SU-DHL-6 (cell line): ENCODE measurements at regions not wholly inside any gene's neighbourhood (a gene's known extent, or its start where the extent isn't known, plus 50 kb on each side); places are given as distances from the start of the nearest gene placed in this dataset.

Experiments
- H2AFZ ChIP-seq: fragments of 200-600 bp; sonication (generic); 2 replicates; pipeline ENCODE4 v1.6.1; 2014; ENCODE audit warnings: low read depth, mild to moderate bottlenecking, moderate library complexity, mixed read lengths, antibody characterized with exemption, low read length; ENCODE audit not compliant: severe bottlenecking
- H3F3A ChIP-seq: fragments of 200-600 bp; shearing (Covaris generic); 2 replicates; pipeline ENCODE4 v1.6.0; 2016; ENCODE audit warnings: antibody characterized with exemption, mild to moderate bottlenecking; ENCODE audit not compliant: insufficient read depth
- H3K27ac ChIP-seq: fragments of 200-600 bp; sonication (generic); 2 replicates; pipeline ENCODE4 v1.5.1; 2016; ENCODE audit warnings: low read depth, mild to moderate bottlenecking, low read length, moderate library complexity, mixed read lengths
- H3K27me3 ChIP-seq: fragments of 200-600 bp; sonication (generic), shearing (Covaris generic); 2 replicates; pipeline ENCODE4 v1.6.0; 2014; ENCODE audit warnings: mild to moderate bottlenecking, low read length
- H3K36me3 ChIP-seq: fragments of 200-600 bp; sonication (generic); 2 replicates; pipeline ENCODE4 v1.6.1; 2014; ENCODE audit warnings: mild to moderate bottlenecking, low read length, mixed read lengths
- H3K4me2 ChIP-seq: fragments of 300-600, 200-600 bp; shearing (Covaris generic), sonication (generic); 2 replicates; pipeline ENCODE4 v1.6.0; 2014; ENCODE audit warnings: low read length, low read depth, mild to moderate bottlenecking; ENCODE audit not compliant: poor library complexity, severe bottlenecking
- H3K4me3 ChIP-seq: fragments of 200-600 bp; sonication (generic); 2 replicates; pipeline ENCODE4 v1.5.1; 2014; ENCODE audit warnings: antibody characterized with exemption, low read length, mild to moderate bottlenecking, mixed read lengths; ENCODE audit not compliant: insufficient read depth, poor library complexity, severe bottlenecking
- H3K79me2 ChIP-seq: fragments of 200-600 bp; sonication (generic); 2 replicates; pipeline ENCODE4 v1.6.1; 2014; ENCODE audit warnings: mild to moderate bottlenecking, low read length, moderate library complexity; ENCODE audit not compliant: insufficient read depth
- H3K9ac ChIP-seq: fragments of 200-600 bp; sonication (generic); 2 replicates; pipeline ENCODE4 v1.7.0; 2014; ENCODE audit warnings: mild to moderate bottlenecking, low read length
- H3K9me2 ChIP-seq: fragments of 200-600 bp; sonication (generic); replicated peaks from 2 replicates; pipeline ENCODE4 v1.6.1; 2014; ENCODE audit warnings: low read length; ENCODE audit not compliant: insufficient read depth
- H3K9me3 ChIP-seq: fragments of 200-600 bp; sonication (generic); 2 replicates; pipeline ENCODE4 v1.6.1; 2014; ENCODE audit warnings: low read length, mixed read lengths; ENCODE audit not compliant: insufficient read depth
- H4K20me1 ChIP-seq: fragments of 200-600 bp; sonication (generic); 2 replicates; pipeline ENCODE4 v1.6.1; 2014; ENCODE audit warnings: low read depth, mild to moderate bottlenecking, antibody characterized with exemption, low read length, moderate library complexity, mixed read lengths
- CTCF ChIP-seq: fragments of 200-600 bp; sonication (generic); IDR thresholded peaks from one replicate; pipeline ENCODE4 v1.5.1; 2017; ENCODE audit warnings: antibody characterized with exemption, mild to moderate bottlenecking, low read length, moderate library complexity; ENCODE audit not compliant: insufficient read depth, poor library complexity, severe bottlenecking
- EZH2phosphoT487 ChIP-seq: fragments of 200-600 bp; sonication (generic), shearing (Covaris generic); conservative IDR thresholded peaks from 2 replicates; pipeline ENCODE4 v1.6.1; 2018; ENCODE audit warnings: mild to moderate bottlenecking, antibody characterized with exemption, low read length, moderate library complexity, mixed read lengths

- H3K9me3 ChIP-seq: no peaks in the 10 kb centered on the region
- no peaks in the 10 kb centered on the region for H4K20me1 ChIP-seq
- H3K4me2 ChIP-seq: no peak overlapping the region
- H3K9me2 ChIP-seq: no peaks in the 10 kb centered on the region
- no peak overlapping the region for H2AFZ ChIP-seq
- no peak overlapping the region for H3K9ac ChIP-seq
- no peak overlapping the region for H3K27ac ChIP-seq
- TF ChIP-seq EZH2phosphoT487: no peak
- no peak for TF ChIP-seq CTCF
- H3K36me3 ChIP-seq: no peaks in the 10 kb centered on the region
- no peaks in the 10 kb centered on the region for H3K27me3 ChIP-seq
- H3K79me2 ChIP-seq: no peaks in the 10 kb centered on the region
- H3F3A ChIP-seq: no peaks in the 10 kb centered on the region
- no peak overlapping the region for H3K4me3 ChIP-seq
Measured at GRCh38 chr11:36753960-36754359, 155.9 kb upstream of the RAG2 start.

- H3K27ac ChIP-seq: no peak overlapping the region
Measured at GRCh38 chr11:36751996-36752395, 154.0 kb upstream of the RAG2 start.

GRCh38 chr11:36751335-36751781, 153.3 kb upstream of the RAG2 start:
- Histone ChIP-seq H3K79me2 (no peaks in the 10 kb centered on the region), H3K4me3 (no peak overlapping the region), H3K4me2 (no peak overlapping the region), H3K27ac (no peak overlapping the region), H3K36me3 (no peaks in the 10 kb centered on the region), H3K9me2 (no peaks in the 10 kb centered on the region), H3K9me3 (no peaks in the 10 kb centered on the region), H3F3A (no peaks in the 10 kb centered on the region), H3K9ac (no peak overlapping the region), H2AFZ (no peak overlapping the region), H4K20me1 (no peaks in the 10 kb centered on the region), H3K27me3 (no peaks in the 10 kb centered on the region)
- TF ChIP-seq CTCF: no peak
- TF ChIP-seq EZH2phosphoT487: no peak

More at GRCh38 chr11:36751996-36752395, 154.0 kb upstream of the RAG2 start:
- Histone ChIP-seq H3K9ac (no peak overlapping the region), H3K36me3 (no peaks in the 10 kb centered on the region), H3K27me3 (no peaks in the 10 kb centered on the region), H2AFZ (no peak overlapping the region), H3F3A (no peaks in the 10 kb centered on the region), H3K4me3 (no peak overlapping the region), H3K4me2 (no peak overlapping the region), H3K79me2 (no peaks in the 10 kb centered on the region), H4K20me1 (no peaks in the 10 kb centered on the region), H3K9me3 (no peaks in the 10 kb centered on the region), H3K9me2 (no peaks in the 10 kb centered on the region)
- TF ChIP-seq EZH2phosphoT487: no peak
- no peak for TF ChIP-seq CTCF
